GM12801 (cell line): ENCODE measurements at regions not wholly inside any gene's neighbourhood (a gene's known extent, or its start where the extent isn't known, plus 50 kb on each side); places are given as distances from the start of the nearest gene placed in this dataset.

Experiments used
- TF ChIP-seq, protein P1 (sequence below): IDR thresholded peaks from one replicate; pipeline ENCODE4 v1.5.1; 2011; ENCODE audit warnings: control low read depth; ENCODE audit not compliant: insufficient read length; ENCODE audit errors: extremely low read depth

DNA sequence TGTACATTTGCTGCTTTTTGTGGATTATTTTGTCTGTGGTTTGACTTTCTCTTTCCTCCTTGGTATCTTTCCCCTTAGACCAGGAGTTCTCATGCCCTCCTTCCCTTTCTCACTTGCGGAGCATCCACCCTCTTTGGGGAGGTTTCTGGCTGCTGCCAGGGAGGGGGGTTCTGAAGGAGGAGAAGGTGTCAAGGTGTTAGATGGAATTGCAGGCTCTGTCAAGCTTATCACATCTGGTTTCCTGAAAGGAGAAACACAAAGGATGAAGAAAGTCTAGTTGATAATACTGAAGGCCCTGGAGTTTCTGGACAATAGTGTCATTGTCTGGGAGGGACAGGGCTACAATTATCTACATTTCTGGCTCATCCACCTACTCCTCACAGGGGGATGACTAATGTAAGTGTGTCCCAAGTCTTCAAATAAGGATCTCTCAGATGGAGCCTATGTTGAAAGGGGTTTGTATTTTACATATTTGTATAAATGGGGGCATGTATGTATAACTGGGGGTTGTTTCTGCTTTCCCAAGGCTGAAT, 217.3 kb upstream of the CCDC196 start:
- TF ChIP-seq, protein P1, sequence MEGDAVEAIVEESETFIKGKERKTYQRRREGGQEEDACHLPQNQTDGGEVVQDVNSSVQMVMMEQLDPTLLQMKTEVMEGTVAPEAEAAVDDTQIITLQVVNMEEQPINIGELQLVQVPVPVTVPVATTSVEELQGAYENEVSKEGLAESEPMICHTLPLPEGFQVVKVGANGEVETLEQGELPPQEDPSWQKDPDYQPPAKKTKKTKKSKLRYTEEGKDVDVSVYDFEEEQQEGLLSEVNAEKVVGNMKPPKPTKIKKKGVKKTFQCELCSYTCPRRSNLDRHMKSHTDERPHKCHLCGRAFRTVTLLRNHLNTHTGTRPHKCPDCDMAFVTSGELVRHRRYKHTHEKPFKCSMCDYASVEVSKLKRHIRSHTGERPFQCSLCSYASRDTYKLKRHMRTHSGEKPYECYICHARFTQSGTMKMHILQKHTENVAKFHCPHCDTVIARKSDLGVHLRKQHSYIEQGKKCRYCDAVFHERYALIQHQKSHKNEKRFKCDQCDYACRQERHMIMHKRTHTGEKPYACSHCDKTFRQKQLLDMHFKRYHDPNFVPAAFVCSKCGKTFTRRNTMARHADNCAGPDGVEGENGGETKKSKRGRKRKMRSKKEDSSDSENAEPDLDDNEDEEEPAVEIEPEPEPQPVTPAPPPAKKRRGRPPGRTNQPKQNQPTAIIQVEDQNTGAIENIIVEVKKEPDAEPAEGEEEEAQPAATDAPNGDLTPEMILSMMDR: no peak

- TF ChIP-seq, protein P1: no peak
These were observed 213.9 kb upstream of the CCDC196 start for GRCh38 chr14:66272221-66272620.

GRCh38 chr14:66273261-66273832, 212.8 kb upstream of the CCDC196 start:
- TF ChIP-seq, protein P1: no peak

- TF ChIP-seq, protein P1: no peak
These were observed 205.0 kb upstream of the CCDC196 start for GRCh38 chr14:66281036-66281776.

DNA sequence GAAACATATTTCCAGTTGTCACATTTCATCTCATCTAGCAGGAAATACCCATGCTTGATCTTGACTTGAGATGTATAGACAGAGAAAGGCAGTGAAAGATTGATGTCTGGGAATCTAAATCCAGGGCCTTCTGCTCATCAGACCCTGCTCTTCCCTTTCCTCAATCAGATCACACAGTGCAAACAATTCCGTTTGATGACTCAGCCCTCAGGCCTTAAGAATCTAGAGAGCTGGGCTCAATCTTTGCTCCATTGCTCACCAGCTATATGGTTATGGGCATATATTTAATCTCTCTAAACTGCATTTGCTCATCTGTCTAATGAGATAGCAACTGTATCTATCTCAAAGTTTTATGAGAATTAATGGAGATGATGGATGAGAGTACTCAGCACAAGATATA, 201.8 kb upstream of the CCDC196 start:
- TF ChIP-seq, protein P1: no peak

DNA sequence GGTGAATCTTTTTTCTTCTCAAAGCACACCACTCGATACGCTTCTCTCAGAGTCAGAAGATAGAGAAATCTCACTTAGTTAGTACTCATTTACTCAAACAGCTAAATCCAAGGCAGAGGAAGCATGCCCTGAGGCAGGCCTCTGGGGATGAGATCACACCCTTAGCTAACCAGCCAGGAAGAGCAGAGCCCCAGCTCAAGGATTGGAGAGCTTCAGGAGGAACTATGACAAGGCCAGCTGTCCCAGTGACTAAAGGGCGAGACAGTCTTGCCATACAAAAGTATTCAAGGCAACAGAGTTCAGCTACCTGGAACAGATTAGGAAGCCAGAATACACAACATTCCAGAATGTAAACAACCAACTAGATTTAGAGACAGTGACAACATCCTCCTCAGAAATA, 197.7 kb upstream of the CCDC196 start:
- TF ChIP-seq, protein P1: no peak

DNA sequence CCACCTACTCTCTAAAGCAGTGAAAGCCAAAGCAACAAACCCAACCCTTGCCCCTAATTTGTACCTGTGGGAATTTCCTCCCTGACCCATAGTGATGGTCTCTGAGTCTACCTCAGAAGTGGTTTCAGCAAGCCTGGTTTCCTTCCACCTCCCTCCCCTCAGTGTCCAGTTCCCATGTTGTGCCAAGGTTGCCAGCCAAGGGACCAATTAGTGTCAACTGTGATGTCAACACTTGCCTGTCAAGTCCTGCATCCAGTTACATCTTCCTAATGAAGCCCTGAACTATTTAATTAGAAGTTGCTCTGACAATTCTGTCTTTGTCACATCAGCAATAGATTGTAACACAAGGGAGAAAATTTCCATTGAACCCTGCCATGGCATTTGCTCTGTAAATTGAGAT, 194.4 kb upstream of the CCDC196 start:
- TF ChIP-seq, protein P1: no peak
